Sigmoid colon (tissue), 6 donors: ENCODE measurements at regions not wholly inside any gene's neighbourhood (a gene's known extent, or its start where the extent isn't known, plus 50 kb on each side); places are given as distances from the start of the nearest gene placed in this dataset.
"Not testable (repeated sequence)": the region's sequence is repeated elsewhere in the genome, so short reads cannot be mapped to it uniquely, and the experiment has no call there.

Experiments used
- DNase-seq: peaks from one replicate; pipeline ENCODE4 v3.0.0-alpha.2; 2019
- H3K27ac ChIP-seq, 4 donors: fragments of 200-600 bp; sonication (generic); one replicate each; pipeline ENCODE4 v1.5.1; 2016 to 2019; ENCODE audit warnings: mild to moderate bottlenecking in 1 of 4
- H3K27me3 ChIP-seq, 3 donors: fragments of 200-600 bp; sonication (generic); one replicate each; pipeline ENCODE4 v1.5.1; 2019; ENCODE audit warnings: mild to moderate bottlenecking in 1 of 3
- H3K36me3 ChIP-seq, 4 donors: fragments of 200-600 bp; sonication (generic); one replicate each; pipeline ENCODE4 v1.5.1; 2016 to 2019
- H3K4me1 ChIP-seq, 4 donors: fragments of 200-600 bp; sonication (generic); one replicate each; pipeline ENCODE4 v1.5.1; 2017 to 2019
- H3K4me3 ChIP-seq, 4 donors: fragments of 200-600 bp; sonication (generic); one replicate each; pipeline ENCODE4 v1.5.1; 2017 to 2019; ENCODE audit warnings: mild to moderate bottlenecking in 2 of 4, moderate library complexity in 1 of 4
- H3K9me3 ChIP-seq, 4 donors: fragments of 200-600 bp in 3 of 4; sonication (generic) in 3 of 4; one replicate each; pipeline versions ENCODE4 v1.5.1 to v1.6.1; 2013 to 2019
- EP300 ChIP-seq, 4 donors: sonication (generic); formaldehyde crosslinking; IDR thresholded peaks; one replicate each; pipeline ENCODE4 v1.6.1; 2017; ENCODE audit warnings: antibody characterized with exemption in 4 of 4
- POLR2A ChIP-seq, 2 donors: fragments of 450-650 bp; IDR thresholded peaks; one replicate each; pipeline ENCODE4 v1.6.1; 2016; ENCODE audit warnings: antibody characterized with exemption in 2 of 2, mild to moderate bottlenecking in 2 of 2, moderate library complexity in 2 of 2
- POLR2AphosphoS5 ChIP-seq, 4 donors: sonication (generic); formaldehyde crosslinking; IDR thresholded peaks; one replicate each; pipeline ENCODE4 v1.6.1; 2017; ENCODE audit warnings: antibody characterized with exemption in 4 of 4
- whole genome bisulfite sequencing, 2 donors: extraction: QIAGEN DNeasy Blood & Tissue Kit; methylation state at CpG; one replicate each; pipeline ENCODE4 v1.1.7; 2013; 5-methylcytosine and 5-hydroxymethylcytosine counted together
- intact Hi-C: fragments of 100-400 bp; cut with DNase I; formaldehyde crosslinking; loops from one replicate; pipeline ENCODE4 v1.15.1; 2023
- TF ChIP-seq, protein P1 (sequence below), 4 experiments: fragments of 450-650 bp in 3 of 4; fragments of 200-600 bp in 1 of 4; IDR thresholded peaks; one replicate each; pipeline ENCODE4 v1.5.1; 2016 to 2019; ENCODE audit warnings: antibody characterized with exemption in 4 of 4, mild to moderate bottlenecking in 3 of 4, moderate library complexity in 2 of 4
- donor health status: healthy with polysubstance abuse.
- donor health status: healthy.

GRCh38 chr17:34750004-34750403, 170.6 kb downstream of the TMEM132E start:
- Histone ChIP-seq H3K9me3 (no peaks in the 10 kb centered on the region), H3K27ac (no peak overlapping the region), H3K27me3 (peaks cover 0 to 2% (median 0%) of the 10 kb centered on the region in 3 donors), H3K4me3 (no peak overlapping the region), H3K4me1 (no peaks in the 10 kb centered on the region), H3K36me3 (no peaks in the 10 kb centered on the region)
- WGBS, 2 donors, result 22 to 33% methylated on average over 1 of the region's 1 CpG
- TF ChIP-seq, protein P1, sequence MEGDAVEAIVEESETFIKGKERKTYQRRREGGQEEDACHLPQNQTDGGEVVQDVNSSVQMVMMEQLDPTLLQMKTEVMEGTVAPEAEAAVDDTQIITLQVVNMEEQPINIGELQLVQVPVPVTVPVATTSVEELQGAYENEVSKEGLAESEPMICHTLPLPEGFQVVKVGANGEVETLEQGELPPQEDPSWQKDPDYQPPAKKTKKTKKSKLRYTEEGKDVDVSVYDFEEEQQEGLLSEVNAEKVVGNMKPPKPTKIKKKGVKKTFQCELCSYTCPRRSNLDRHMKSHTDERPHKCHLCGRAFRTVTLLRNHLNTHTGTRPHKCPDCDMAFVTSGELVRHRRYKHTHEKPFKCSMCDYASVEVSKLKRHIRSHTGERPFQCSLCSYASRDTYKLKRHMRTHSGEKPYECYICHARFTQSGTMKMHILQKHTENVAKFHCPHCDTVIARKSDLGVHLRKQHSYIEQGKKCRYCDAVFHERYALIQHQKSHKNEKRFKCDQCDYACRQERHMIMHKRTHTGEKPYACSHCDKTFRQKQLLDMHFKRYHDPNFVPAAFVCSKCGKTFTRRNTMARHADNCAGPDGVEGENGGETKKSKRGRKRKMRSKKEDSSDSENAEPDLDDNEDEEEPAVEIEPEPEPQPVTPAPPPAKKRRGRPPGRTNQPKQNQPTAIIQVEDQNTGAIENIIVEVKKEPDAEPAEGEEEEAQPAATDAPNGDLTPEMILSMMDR (IDR thresholded peaks at IDR 0.05), result no peak
- TF ChIP-seq POLR2A (IDR thresholded peaks at IDR 0.05), result no peak
- no peak for TF ChIP-seq POLR2AphosphoS5 (IDR thresholded peaks at IDR 0.05)
- TF ChIP-seq EP300 (IDR thresholded peaks at IDR 0.05), result no peak
- intact Hi-C loops, result no loop called here
- peak; percentile 6 for DNase-seq

DNA sequence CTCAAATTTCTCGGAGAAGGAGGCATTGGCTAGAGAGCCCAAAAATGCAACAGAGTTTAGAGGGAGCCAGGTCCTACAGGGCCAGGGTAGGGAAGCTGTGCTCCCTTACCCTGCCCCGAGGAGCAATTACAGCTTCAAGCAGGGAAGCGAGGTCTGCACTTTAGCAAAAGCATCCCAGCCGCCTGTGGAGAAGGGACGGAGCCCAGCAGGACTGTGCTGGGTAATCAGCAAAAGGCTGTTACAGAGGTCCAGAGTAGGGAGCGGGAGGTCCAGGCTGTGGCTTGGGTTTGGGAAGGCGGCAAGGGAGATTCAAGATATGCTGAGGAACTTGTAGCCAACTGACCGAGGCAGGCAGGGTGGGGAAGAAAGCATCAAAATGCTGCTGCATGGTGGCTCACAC, 162.6 kb downstream of the TMEM132E start:
- H3K4me1 ChIP-seq, result no peaks in the 10 kb centered on the region
- peak; percentile 34 for DNase-seq
- no peak overlapping the region for H3K4me3 ChIP-seq
- TF ChIP-seq POLR2A (IDR thresholded peaks at IDR 0.05) (no peak), POLR2AphosphoS5 (IDR thresholded peaks at IDR 0.05) (no peak), EP300 (IDR thresholded peaks at IDR 0.05) (no peak)
- TF ChIP-seq, protein P1 (IDR thresholded peaks at IDR 0.05), result no peak
- H3K27me3 ChIP-seq, result peaks cover 0 to 4% (median 0%) of the 10 kb centered on the region in 3 donors
- no peaks in the 10 kb centered on the region for H3K36me3 ChIP-seq
- 48 to 57% methylated on average over 8 of the region's 8 CpGs for WGBS, 2 donors
- intact Hi-C loops, result no loop called here
- H3K9me3 ChIP-seq, result no peaks in the 10 kb centered on the region
- no peak overlapping the region for H3K27ac ChIP-seq

GRCh38 chr17:34740565-34741520, 161.5 kb downstream of the TMEM132E start:
- H3K27me3 ChIP-seq, result peaks cover 0 to 4% (median 0%) of the 10 kb centered on the region in 3 donors
- peak; percentile 34 for DNase-seq
- WGBS, 2 donors, result 65 to 68% methylated on average over 8 of the region's 8 CpGs

DNA sequence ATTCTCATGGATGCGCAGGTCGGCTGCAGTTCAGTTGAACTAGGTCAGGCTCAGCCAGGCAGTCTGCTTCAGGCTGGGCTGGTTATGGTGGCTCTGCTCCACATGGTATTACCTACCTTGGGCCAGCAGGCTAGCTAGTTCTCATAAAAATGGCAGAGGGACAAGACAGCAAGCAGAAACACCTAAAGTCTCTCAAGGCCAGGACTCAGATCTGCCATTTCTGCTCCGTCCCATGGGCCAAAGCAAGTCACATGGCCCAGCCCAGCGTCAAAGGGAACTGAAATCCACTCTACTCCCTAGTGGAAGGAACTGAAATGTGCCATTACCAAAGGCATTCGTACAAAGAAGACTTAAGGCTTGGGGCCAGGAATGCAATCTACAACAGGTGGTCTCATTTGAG, 160.0 kb downstream of the TMEM132E start:
- DNase-seq, result peak; percentile 15
- 66 to 71% methylated on average over 5 of the region's 5 CpGs for WGBS, 2 donors

More at GRCh38 chr17:34740565-34741520, 161.5 kb downstream of the TMEM132E start:
- Histone ChIP-seq H3K36me3 (no peaks in the 10 kb centered on the region), H3K27ac (no peak overlapping the region), H3K9me3 (no peaks in the 10 kb centered on the region), H3K4me1 (no peaks in the 10 kb centered on the region), H3K4me3 (no peak overlapping the region)
- TF ChIP-seq, protein P1 (IDR thresholded peaks at IDR 0.05), result no peak
- no peak for TF ChIP-seq EP300 (IDR thresholded peaks at IDR 0.05)
- no peak for TF ChIP-seq POLR2AphosphoS5 (IDR thresholded peaks at IDR 0.05)
- TF ChIP-seq POLR2A (IDR thresholded peaks at IDR 0.05), result no peak
- intact Hi-C loops, result no loop called here

DNA sequence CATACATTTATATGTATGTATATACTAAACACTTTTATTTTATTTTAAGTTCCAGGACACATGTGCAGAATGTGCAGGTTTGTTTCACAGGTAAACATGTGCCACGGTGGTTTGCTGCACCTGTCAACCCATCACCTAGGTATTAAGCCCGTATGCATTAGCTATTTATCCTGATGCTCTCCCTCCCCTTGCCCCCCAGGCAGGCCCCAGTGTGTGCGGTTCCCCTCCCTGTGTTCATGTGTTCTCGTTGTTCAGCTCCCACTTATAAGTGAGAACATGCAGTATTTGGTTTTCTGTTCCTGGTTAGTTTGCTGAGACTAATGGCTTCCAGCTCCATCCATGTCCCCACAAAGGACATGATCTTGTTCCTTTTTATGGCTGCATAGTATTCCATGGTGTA, 158.3 kb downstream of the TMEM132E start:
- 79 to 89% methylated on average over 4 of the region's 4 CpGs for WGBS, 2 donors
- H3K36me3 ChIP-seq, H3K4me3 ChIP-seq, H3K9me3 ChIP-seq, intact Hi-C loops, H3K27me3 ChIP-seq, H3K27ac ChIP-seq, H3K4me1 ChIP-seq: not testable (repeated sequence)
- DNase-seq, result peak; percentile 11

More for the DNA sequence above, 160.0 kb downstream of the TMEM132E start:
- no peaks in the 10 kb centered on the region for H3K9me3 ChIP-seq
- H3K4me3 ChIP-seq, result no peak overlapping the region
- H3K36me3 ChIP-seq, result no peaks in the 10 kb centered on the region
- intact Hi-C loops, result no loop called here
- no peaks in the 10 kb centered on the region for H3K4me1 ChIP-seq
- TF ChIP-seq POLR2AphosphoS5 (IDR thresholded peaks at IDR 0.05) (no peak), POLR2A (IDR thresholded peaks at IDR 0.05) (no peak), EP300 (IDR thresholded peaks at IDR 0.05) (no peak)
- TF ChIP-seq, protein P1 (IDR thresholded peaks at IDR 0.05), result no peak
- H3K27me3 ChIP-seq, result peaks cover 0 to 4% (median 0%) of the 10 kb centered on the region in 3 donors
- no peak overlapping the region for H3K27ac ChIP-seq
